ENCODE measurements at regions not wholly inside any gene's neighbourhood (a gene's known extent, or its start where the extent isn't known, plus 50 kb on each side); places are given as distances from the start of the nearest gene placed in this dataset.
A peak's percentile ranks its signal among the peaks of the same experiment; 100 is the strongest.
"Not testable (repeated sequence)": the region's sequence is repeated elsewhere in the genome, so short reads cannot be mapped to it uniquely, and the experiment has no call there.

- no peaks in the 10 kb centered on the region for H3K36me3 ChIP-seq (replicated peaks; ENCODE audit: low read depth, low read length)
- no peaks in the 10 kb centered on the region for H4K20me1 ChIP-seq (ENCODE audit: insufficient read depth, low read length)
- H3K9ac ChIP-seq (ENCODE audit: low read length): no peak overlapping the region
- no peak overlapping the region for H2AFZ ChIP-seq (ENCODE audit: low read depth, low read length)
- H3K79me2 ChIP-seq (ENCODE audit: low read length): no peaks in the 10 kb centered on the region
- no peaks in the 10 kb centered on the region for H3K9me3 ChIP-seq (ENCODE audit: insufficient read depth, low read length)
- no peaks in the 10 kb centered on the region for H3K27me3 ChIP-seq (ENCODE audit: low read depth, low read length)
- no peak overlapping the region for H3K27ac ChIP-seq (ENCODE audit: low read length)
- H3K4me1 ChIP-seq (ENCODE audit: low read length): no peaks in the 10 kb centered on the region
- H3K4me2 ChIP-seq (ENCODE audit: low read length): no peak overlapping the region
- TF ChIP-seq, protein P1, sequence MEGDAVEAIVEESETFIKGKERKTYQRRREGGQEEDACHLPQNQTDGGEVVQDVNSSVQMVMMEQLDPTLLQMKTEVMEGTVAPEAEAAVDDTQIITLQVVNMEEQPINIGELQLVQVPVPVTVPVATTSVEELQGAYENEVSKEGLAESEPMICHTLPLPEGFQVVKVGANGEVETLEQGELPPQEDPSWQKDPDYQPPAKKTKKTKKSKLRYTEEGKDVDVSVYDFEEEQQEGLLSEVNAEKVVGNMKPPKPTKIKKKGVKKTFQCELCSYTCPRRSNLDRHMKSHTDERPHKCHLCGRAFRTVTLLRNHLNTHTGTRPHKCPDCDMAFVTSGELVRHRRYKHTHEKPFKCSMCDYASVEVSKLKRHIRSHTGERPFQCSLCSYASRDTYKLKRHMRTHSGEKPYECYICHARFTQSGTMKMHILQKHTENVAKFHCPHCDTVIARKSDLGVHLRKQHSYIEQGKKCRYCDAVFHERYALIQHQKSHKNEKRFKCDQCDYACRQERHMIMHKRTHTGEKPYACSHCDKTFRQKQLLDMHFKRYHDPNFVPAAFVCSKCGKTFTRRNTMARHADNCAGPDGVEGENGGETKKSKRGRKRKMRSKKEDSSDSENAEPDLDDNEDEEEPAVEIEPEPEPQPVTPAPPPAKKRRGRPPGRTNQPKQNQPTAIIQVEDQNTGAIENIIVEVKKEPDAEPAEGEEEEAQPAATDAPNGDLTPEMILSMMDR (IDR thresholded peaks at IDR 0.05; ENCODE audit: low read depth, low read length): no peak
- TF ChIP-seq EZH2phosphoT487 (IDR thresholded peaks at IDR 0.05; ENCODE audit: low read depth): no peak
- H3K4me3 ChIP-seq (ENCODE audit: low read length): no peak overlapping the region
These were observed 85.8 kb upstream of the S1PR3 start for GRCh38 chr9:88905506-88905905.

DNA sequence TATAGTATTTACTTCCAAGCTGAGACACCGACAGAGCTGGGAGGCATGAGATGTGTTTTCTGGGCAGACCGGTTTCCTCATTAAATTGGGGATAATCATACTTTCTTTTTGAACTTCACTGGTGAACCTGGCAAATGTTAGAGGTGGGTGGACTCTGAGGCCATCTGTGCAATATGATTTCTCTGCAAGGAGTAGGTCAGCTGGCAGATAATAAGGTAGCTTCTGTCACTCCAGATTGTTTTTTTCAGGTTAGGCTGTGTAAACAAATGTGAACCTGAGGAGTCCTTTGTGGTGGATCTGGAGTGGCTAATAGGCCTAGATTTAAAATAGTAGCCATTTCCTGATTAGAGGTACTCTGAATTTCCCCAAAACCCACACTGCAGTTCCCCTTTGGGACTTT, 75.4 kb upstream of the S1PR3 start:
- no peak overlapping the region for H3K9ac ChIP-seq (ENCODE audit: low read length)

DNA sequence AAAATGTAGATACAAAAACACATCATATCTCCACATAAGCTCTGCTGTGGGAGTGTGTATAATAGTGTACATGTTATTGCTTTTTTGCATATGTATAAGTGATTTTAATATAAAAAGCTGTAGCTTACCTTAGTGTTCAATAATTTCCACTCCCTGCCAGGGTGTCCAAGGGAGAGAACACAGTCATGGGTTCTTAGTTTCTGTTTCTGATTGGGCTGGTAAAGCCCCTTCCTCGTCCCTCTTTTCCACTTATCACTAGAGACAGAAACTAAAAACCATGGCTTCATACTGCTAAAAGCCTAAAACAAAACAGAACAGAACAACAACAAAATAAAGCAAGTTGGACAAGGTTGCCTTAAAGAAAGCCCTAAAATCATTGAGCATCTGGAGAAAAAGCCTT, 74.4 kb upstream of the S1PR3 start:
- no peak for TF ChIP-seq EZH2phosphoT487 (IDR thresholded peaks at IDR 0.05; ENCODE audit: low read depth)
- TF ChIP-seq, protein P1 (IDR thresholded peaks at IDR 0.05; ENCODE audit: low read depth, low read length): no peak
- peak overlapping the region; percentile 45; the same call in 1 of the 2 replicates for H3K27ac ChIP-seq (ENCODE audit: low read length)
- peaks cover 9% of the 10 kb centered on the region; the same call in 1 of the 2 replicates for H3K27me3 ChIP-seq (ENCODE audit: low read depth, low read length)
- H3K9ac ChIP-seq (ENCODE audit: low read length): no peak overlapping the region
- no peak overlapping the region for H3K4me3 ChIP-seq (ENCODE audit: low read length)
- no peaks in the 10 kb centered on the region for H3K79me2 ChIP-seq (ENCODE audit: low read length)
- H3K4me1 ChIP-seq (ENCODE audit: low read length): peaks cover 23% of the 10 kb centered on the region
- peak overlapping the region; percentile 2; the same call in 1 of the 2 replicates for H3K4me2 ChIP-seq (ENCODE audit: low read length)
- H3K36me3 ChIP-seq (replicated peaks; ENCODE audit: low read depth, low read length): no peaks in the 10 kb centered on the region
- peaks cover 19% of the 10 kb centered on the region; the same call in 1 of the 2 replicates for H3K9me3 ChIP-seq (ENCODE audit: insufficient read depth, low read length)
- no peaks in the 10 kb centered on the region for H4K20me1 ChIP-seq (ENCODE audit: insufficient read depth, low read length)
- H2AFZ ChIP-seq (ENCODE audit: low read depth, low read length): no peak overlapping the region; the same call in 1 of the 2 replicates

More for the DNA sequence above, 75.4 kb upstream of the S1PR3 start:
- Histone ChIP-seq H3K4me2 (ENCODE audit: low read length) (no peak overlapping the region; the same call in 1 of the 2 replicates), H3K9me3 (ENCODE audit: insufficient read depth, low read length) (0 out of 2 replicates have a peak, but pooled peaks cover 12% of the 10 kb centered on the region), H3K79me2 (ENCODE audit: low read length) (no peaks in the 10 kb centered on the region), H3K27me3 (ENCODE audit: low read depth, low read length) (peaks cover 9% of the 10 kb centered on the region; the same call in 1 of the 2 replicates), H3K36me3 (replicated peaks; ENCODE audit: low read depth, low read length) (no peaks in the 10 kb centered on the region), H4K20me1 (ENCODE audit: insufficient read depth, low read length) (no peaks in the 10 kb centered on the region), H3K4me1 (ENCODE audit: low read length) (peaks cover 23% of the 10 kb centered on the region), H3K27ac (ENCODE audit: low read length) (no peak overlapping the region), H2AFZ (ENCODE audit: low read depth, low read length) (no peak overlapping the region), H3K4me3 (ENCODE audit: low read length) (no peak overlapping the region)
- no peak for TF ChIP-seq EZH2phosphoT487 (IDR thresholded peaks at IDR 0.05; ENCODE audit: low read depth)
- TF ChIP-seq, protein P1 (IDR thresholded peaks at IDR 0.05; ENCODE audit: low read depth, low read length): no peak

DNA sequence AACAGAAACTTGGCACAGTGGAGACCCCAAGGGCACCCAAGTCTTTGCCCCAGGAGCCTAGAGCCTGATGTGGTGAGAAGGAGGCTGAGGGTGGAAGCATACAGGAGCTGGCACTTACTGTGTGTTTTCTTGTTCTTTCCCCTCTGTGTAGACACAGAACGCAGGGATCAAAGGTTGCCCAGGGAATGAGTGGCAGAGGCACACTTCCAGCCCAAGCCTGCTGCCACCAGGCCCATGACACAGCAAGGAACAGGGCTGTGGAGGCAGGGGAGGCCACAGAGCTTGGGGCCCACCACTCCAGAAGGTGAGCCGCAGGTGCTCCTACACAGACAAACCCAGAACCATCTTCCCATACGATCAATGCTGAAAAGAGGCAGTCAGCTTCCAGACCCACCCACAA, 73.9 kb upstream of the S1PR3 start:
- H3K9me3 ChIP-seq (ENCODE audit: insufficient read depth, low read length): peaks cover 19% of the 10 kb centered on the region; the same call in 1 of the 2 replicates
- H3K27ac ChIP-seq (ENCODE audit: low read length): peak overlapping the region; percentile 45; the same call in 1 of the 2 replicates
- H3K4me1 ChIP-seq (ENCODE audit: low read length): peaks cover 23% of the 10 kb centered on the region
- H2AFZ ChIP-seq (ENCODE audit: low read depth, low read length): no peak overlapping the region
- H3K27me3 ChIP-seq (ENCODE audit: low read depth, low read length): peaks cover 9% of the 10 kb centered on the region; the same call in 1 of the 2 replicates
- H3K36me3 ChIP-seq (replicated peaks; ENCODE audit: low read depth, low read length): no peaks in the 10 kb centered on the region
- TF ChIP-seq, protein P1 (IDR thresholded peaks at IDR 0.05; ENCODE audit: low read depth, low read length): no peak
- no peak for TF ChIP-seq EZH2phosphoT487 (IDR thresholded peaks at IDR 0.05; ENCODE audit: low read depth)
- H4K20me1 ChIP-seq (ENCODE audit: insufficient read depth, low read length): no peaks in the 10 kb centered on the region
- H3K4me2 ChIP-seq (ENCODE audit: low read length): peak overlapping the region; percentile 2; the same call in 1 of the 2 replicates
- no peak overlapping the region for H3K4me3 ChIP-seq (ENCODE audit: low read length)
- H3K9ac ChIP-seq (ENCODE audit: low read length): no peak overlapping the region
- H3K79me2 ChIP-seq (ENCODE audit: low read length): no peaks in the 10 kb centered on the region

GRCh38 chr9:88918537-88918936, 72.7 kb upstream of the S1PR3 start:
- H3K27ac ChIP-seq (ENCODE audit: low read length); H3K9ac ChIP-seq (ENCODE audit: low read length); H3K4me2 ChIP-seq (ENCODE audit: low read length); H3K4me3 ChIP-seq (ENCODE audit: low read length); H3K36me3 ChIP-seq (replicated peaks; ENCODE audit: low read depth, low read length); H3K79me2 ChIP-seq (ENCODE audit: low read length); H3K27me3 ChIP-seq (ENCODE audit: low read depth, low read length); H2AFZ ChIP-seq (ENCODE audit: low read depth, low read length); H4K20me1 ChIP-seq (ENCODE audit: insufficient read depth, low read length): not testable (repeated sequence)
- peaks cover 27% of the 10 kb centered on the region; the same call in 1 of the 2 replicates for H3K9me3 ChIP-seq (ENCODE audit: insufficient read depth, low read length)
- H3K4me1 ChIP-seq (ENCODE audit: low read length): peaks cover 27% of the 10 kb centered on the region
